GM23338 (cell line): ENCODE measurements at regions not wholly inside any gene's neighbourhood (a gene's known extent, or its start where the extent isn't known, plus 50 kb on each side); places are given as distances from the start of the nearest gene placed in this dataset.

Source experiments
- ATAC-seq: fragments of 200-7000 bp; cut with Tn5 transposase; 3 replicates; pipeline ENCODE4 v1.9.1; 2020
- DNase-seq: peaks from one replicate; pipeline ENCODE4 v3.0.0-alpha.2; 2015; ENCODE audit warnings: low spot score
- H2AFZ ChIP-seq: fragments of 200-600 bp; sonication (generic); 2 replicates; pipeline ENCODE4 v1.8.0; 2016; ENCODE audit warnings: antibody characterized with exemption, mild to moderate bottlenecking, moderate library complexity
- H3F3A ChIP-seq: fragments of 200-600 bp; sonication (generic); replicated peaks from 2 replicates; pipeline ENCODE4 v1.8.0; 2017; ENCODE audit warnings: antibody characterized with exemption, mixed run types, low read depth
- H3K27ac ChIP-seq: fragments of 200-600 bp; sonication (generic); 2 replicates; pipeline ENCODE4 v1.6.1; 2016; ENCODE audit warnings: low read depth
- H3K27me3 ChIP-seq: fragments of 200-600 bp; sonication (generic); 2 replicates; pipeline ENCODE4 v1.8.0; 2016; ENCODE audit warnings: mild to moderate bottlenecking, mixed run types, moderate library complexity; ENCODE audit not compliant: insufficient read depth
- H3K36me3 ChIP-seq: fragments of 200-600 bp; sonication (generic); 2 replicates; pipeline ENCODE4 v1.8.0; 2016; ENCODE audit warnings: mild to moderate bottlenecking; ENCODE audit not compliant: insufficient read depth
- H3K4me1 ChIP-seq: fragments of 200-600 bp; sonication (generic); 2 replicates; pipeline ENCODE4 v1.8.0; 2016; ENCODE audit warnings: mild to moderate bottlenecking, moderate library complexity; ENCODE audit not compliant: insufficient read depth
- H3K4me2 ChIP-seq: fragments of 200-600 bp; sonication (generic); 2 replicates; pipeline ENCODE4 v1.7.1; 2017; ENCODE audit warnings: mixed run types
- H3K4me3 ChIP-seq: fragments of 200-600 bp; sonication (generic); 2 replicates; pipeline ENCODE4 v1.6.1; 2016; ENCODE audit warnings: mixed run types
- H3K79me2 ChIP-seq: fragments of 200-600 bp; sonication (generic); replicated peaks from 2 replicates; pipeline ENCODE4 v1.8.0; 2017; ENCODE audit warnings: mild to moderate bottlenecking; ENCODE audit not compliant: insufficient read depth
- H3K9me2 ChIP-seq: fragments of 200-600 bp; sonication (generic); 2 replicates; pipeline ENCODE4 v1.8.0; 2017; ENCODE audit not compliant: insufficient read depth
- H4K20me1 ChIP-seq: fragments of 200-600 bp; sonication (generic); replicated peaks from 2 replicates; pipeline ENCODE4 v1.8.0; 2017; ENCODE audit warnings: mild to moderate bottlenecking; ENCODE audit not compliant: insufficient read depth
- H3K27ac Mint-ChIP-seq: 2 replicates; pipeline ENCODE4 v1.8.0; 2020; ENCODE audit warnings: inconsistent platforms, mild to moderate bottlenecking, moderate library complexity, mixed read lengths
- H3K27me3 Mint-ChIP-seq: 3 replicates; pipeline ENCODE4 v1.8.0; 2022; ENCODE audit warnings: low read depth, mild to moderate bottlenecking, moderate library complexity, mixed read lengths, inconsistent platforms; ENCODE audit not compliant: insufficient read depth, poor library complexity
- H3K36me3 Mint-ChIP-seq: 3 replicates; pipeline ENCODE4 v1.8.0; 2021; ENCODE audit warnings: low read depth, mild to moderate bottlenecking, inconsistent platforms, moderate library complexity, mixed read lengths
- H3K4me1 Mint-ChIP-seq: 3 replicates; pipeline ENCODE4 v1.8.0; 2020; ENCODE audit warnings: mild to moderate bottlenecking, inconsistent platforms, mixed read lengths
- H3K4me3 Mint-ChIP-seq: 3 replicates; pipeline ENCODE4 v1.8.0; 2021; ENCODE audit warnings: moderate library complexity, mild to moderate bottlenecking, inconsistent platforms, mixed read lengths
- H3K9me3 Mint-ChIP-seq: 3 replicates; pipeline ENCODE4 v1.8.0; 2020; ENCODE audit warnings: moderate library complexity, mild to moderate bottlenecking, inconsistent platforms, mixed read lengths
- CREB1 ChIP-seq: fragments of 250-450 bp; sonication (Bioruptor Pico); IDR thresholded peaks from 2 replicates; pipeline ENCODE4 v1.5.0; 2020; ENCODE audit warnings: low read depth, mild to moderate bottlenecking, moderate library complexity
- CTCF ChIP-seq, 2 experiments: fragments of 200-600 bp in 1 of 2; sonication (generic) in 1 of 2; conservative IDR thresholded peaks; 2 replicates each; pipeline versions ENCODE4 v1.5.1 to v1.6.1; 2016 to 2017; ENCODE audit warnings: antibody characterized with exemption in 2 of 2, low read depth in 2 of 2, mild to moderate bottlenecking in 2 of 2, moderate library complexity in 1 of 2
- EZH2 ChIP-seq: fragments of 200-600 bp; sonication (generic); IDR thresholded peaks from one replicate; pipeline ENCODE4 v1.8.0; 2017; ENCODE audit warnings: antibody characterized with exemption, mild to moderate bottlenecking, low read depth; ENCODE audit not compliant: unreplicated experiment
- EZH2phosphoT487 ChIP-seq: fragments of 200-600 bp; sonication (generic); IDR thresholded peaks from one replicate; pipeline ENCODE4 v1.8.1; 2018; ENCODE audit warnings: antibody characterized with exemption; ENCODE audit not compliant: unreplicated experiment
- JUNB ChIP-seq: IDR thresholded peaks from one replicate; pipeline ENCODE4 v1.6.1; 2016; ENCODE audit warnings: antibody characterized with exemption; ENCODE audit not compliant: unreplicated experiment
- NANOG ChIP-seq: IDR thresholded peaks from 2 replicates; pipeline ENCODE4 v1.6.1; 2016; ENCODE audit warnings: antibody characterized with exemption, borderline replicate concordance
- STAT1 ChIP-seq: IDR thresholded peaks from one replicate; pipeline ENCODE4 v1.6.1; 2016; ENCODE audit warnings: antibody characterized with exemption; ENCODE audit not compliant: unreplicated experiment
- TF ChIP-seq, protein P1 (sequence below): IDR thresholded peaks from one replicate; pipeline ENCODE4 v1.6.1; 2018; ENCODE audit warnings: antibody characterized with exemption; ENCODE audit not compliant: unreplicated experiment

DNA sequence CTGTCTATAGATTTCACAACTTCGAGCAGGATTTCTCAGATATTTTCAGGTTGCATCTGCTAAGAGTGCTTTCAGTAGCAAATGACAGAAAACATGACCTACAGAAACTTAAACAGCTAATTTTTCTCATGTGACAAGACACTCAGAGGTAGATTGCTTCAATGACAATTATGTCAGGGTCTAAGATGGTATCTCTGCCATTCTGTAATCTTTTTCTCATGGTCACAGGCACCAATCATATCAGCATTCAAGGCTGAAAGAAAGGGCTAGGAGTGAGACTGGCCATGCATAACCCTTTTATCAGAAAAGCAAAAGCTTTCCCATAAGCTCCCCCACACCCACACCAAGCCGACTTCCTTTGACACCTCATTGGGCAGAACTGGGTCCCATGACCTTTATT lies 450.5 kb upstream of the FAR2 start:
- no peaks in the 10 kb centered on the region for H3K4me1 Mint-ChIP-seq
- no peak overlapping the region for H3K4me3 ChIP-seq
- TF ChIP-seq EZH2phosphoT487 (no peak), JUNB (no peak), NANOG (no peak), CREB1 (CRISPR knock-in tag) (no peak), EZH2 (no peak)
- peaks cover 3% of the 10 kb centered on the region; the same call in 2 of the 3 replicates for H3K9me3 Mint-ChIP-seq
- H3K4me1 ChIP-seq: no peaks in the 10 kb centered on the region
- H4K20me1 ChIP-seq: no peaks in the 10 kb centered on the region
- H2AFZ ChIP-seq: no peak overlapping the region
- H3K79me2 ChIP-seq: no peaks in the 10 kb centered on the region
- H3K27ac ChIP-seq: no peak overlapping the region
- H3F3A ChIP-seq: no peaks in the 10 kb centered on the region
- no peak for DNase-seq
- ATAC-seq: no peak
- H3K36me3 Mint-ChIP-seq: no peaks in the 10 kb centered on the region
- no peaks in the 10 kb centered on the region for H3K27me3 ChIP-seq
- H3K9me2 ChIP-seq: no peaks in the 10 kb centered on the region
- no peak overlapping the region for H3K4me2 ChIP-seq
- H3K4me3 Mint-ChIP-seq: no peak overlapping the region
- no peaks in the 10 kb centered on the region for H3K27me3 Mint-ChIP-seq
- H3K27ac Mint-ChIP-seq: no peak overlapping the region
- H3K36me3 ChIP-seq: no peaks in the 10 kb centered on the region

GRCh38 chr12:28699029-28699428 lies 450.0 kb upstream of the FAR2 start:
- Histone ChIP-seq H3K36me3 (no peaks in the 10 kb centered on the region), H3K27ac (no peak overlapping the region), H3F3A (no peaks in the 10 kb centered on the region), H3K9me2 (no peaks in the 10 kb centered on the region), H2AFZ (no peak overlapping the region), H3K4me3 (no peak overlapping the region), H4K20me1 (no peaks in the 10 kb centered on the region), H3K27me3 (no peaks in the 10 kb centered on the region), H3K79me2 (no peaks in the 10 kb centered on the region), H3K4me1 (no peaks in the 10 kb centered on the region), H3K4me2 (no peak overlapping the region)
- Mint-ChIP-seq H3K36me3 (no peaks in the 10 kb centered on the region), H3K4me3 (no peak overlapping the region), H3K27me3 (no peaks in the 10 kb centered on the region), H3K27ac (no peak overlapping the region), H3K9me3 (peaks cover 4% of the 10 kb centered on the region; the same call in 2 of the 3 replicates), H3K4me1 (no peaks in the 10 kb centered on the region)
- DNase-seq: no peak
- no peak for ATAC-seq
- no peak for TF ChIP-seq CTCF (conservative IDR thresholded peaks at IDR 0.05; ENCODE audit: low read depth in 2 of 2)
- TF ChIP-seq, protein P1, sequence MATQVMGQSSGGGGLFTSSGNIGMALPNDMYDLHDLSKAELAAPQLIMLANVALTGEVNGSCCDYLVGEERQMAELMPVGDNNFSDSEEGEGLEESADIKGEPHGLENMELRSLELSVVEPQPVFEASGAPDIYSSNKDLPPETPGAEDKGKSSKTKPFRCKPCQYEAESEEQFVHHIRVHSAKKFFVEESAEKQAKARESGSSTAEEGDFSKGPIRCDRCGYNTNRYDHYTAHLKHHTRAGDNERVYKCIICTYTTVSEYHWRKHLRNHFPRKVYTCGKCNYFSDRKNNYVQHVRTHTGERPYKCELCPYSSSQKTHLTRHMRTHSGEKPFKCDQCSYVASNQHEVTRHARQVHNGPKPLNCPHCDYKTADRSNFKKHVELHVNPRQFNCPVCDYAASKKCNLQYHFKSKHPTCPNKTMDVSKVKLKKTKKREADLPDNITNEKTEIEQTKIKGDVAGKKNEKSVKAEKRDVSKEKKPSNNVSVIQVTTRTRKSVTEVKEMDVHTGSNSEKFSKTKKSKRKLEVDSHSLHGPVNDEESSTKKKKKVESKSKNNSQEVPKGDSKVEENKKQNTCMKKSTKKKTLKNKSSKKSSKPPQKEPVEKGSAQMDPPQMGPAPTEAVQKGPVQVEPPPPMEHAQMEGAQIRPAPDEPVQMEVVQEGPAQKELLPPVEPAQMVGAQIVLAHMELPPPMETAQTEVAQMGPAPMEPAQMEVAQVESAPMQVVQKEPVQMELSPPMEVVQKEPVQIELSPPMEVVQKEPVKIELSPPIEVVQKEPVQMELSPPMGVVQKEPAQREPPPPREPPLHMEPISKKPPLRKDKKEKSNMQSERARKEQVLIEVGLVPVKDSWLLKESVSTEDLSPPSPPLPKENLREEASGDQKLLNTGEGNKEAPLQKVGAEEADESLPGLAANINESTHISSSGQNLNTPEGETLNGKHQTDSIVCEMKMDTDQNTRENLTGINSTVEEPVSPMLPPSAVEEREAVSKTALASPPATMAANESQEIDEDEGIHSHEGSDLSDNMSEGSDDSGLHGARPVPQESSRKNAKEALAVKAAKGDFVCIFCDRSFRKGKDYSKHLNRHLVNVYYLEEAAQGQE: no peak
- TF ChIP-seq STAT1: no peak
